PC-3 (cell line): ENCODE measurements at regions not wholly inside any gene's neighbourhood (a gene's known extent, or its start where the extent isn't known, plus 50 kb on each side); places are given as distances from the start of the nearest gene placed in this dataset.

Source experiments
- CTCF ChIP-seq: fragments of 300-600 bp; sonication (generic); conservative IDR thresholded peaks from 2 replicates; pipeline ENCODE4 v1.5.1; 2017; ENCODE audit warnings: antibody characterized with exemption, low read depth, mild to moderate bottlenecking, low read length
- EZH2phosphoT487 ChIP-seq: fragments of 300-600 bp; sonication (generic); IDR thresholded peaks from 2 replicates; pipeline ENCODE4 v1.6.1; 2018; ENCODE audit warnings: mild to moderate bottlenecking, antibody characterized with exemption, low read length, borderline replicate concordance

GRCh38 chr2:5328826-5329225 lies 363.4 kb upstream of the SOX11 start:
- no peak for TF ChIP-seq CTCF
- no peak for TF ChIP-seq EZH2phosphoT487
